ENCODE measurements at regions not wholly inside any gene's neighbourhood (a gene's known extent, or its start where the extent isn't known, plus 50 kb on each side); places are given as distances from the start of the nearest gene placed in this dataset.

DNA sequence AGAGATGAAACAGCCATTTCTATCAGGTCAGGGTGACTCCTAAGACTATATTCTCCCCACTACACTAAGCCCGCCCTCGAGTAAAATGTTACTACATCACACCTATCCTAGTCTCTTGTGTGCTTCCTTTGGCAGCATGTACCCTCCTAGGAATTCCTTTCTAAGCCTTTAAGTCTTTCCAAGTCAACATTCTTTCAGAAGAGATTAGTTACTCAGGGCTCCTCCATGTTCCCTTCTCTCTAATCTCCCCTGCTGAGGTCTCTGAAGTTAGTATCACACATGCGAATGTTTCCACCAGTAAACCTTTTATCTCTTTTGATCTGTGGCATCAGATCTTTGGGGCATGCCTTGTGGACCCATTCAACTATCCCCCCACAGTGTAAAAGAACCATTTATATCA lies 873.7 kb upstream of the FAT3 start:
- peaks cover 0 to 8% of the 10 kb centered on the region in 2 donors for H3K9me3 ChIP-seq (replicated peaks in 1 of 2; ENCODE audit: control insufficient read depth in 1 of 2, insufficient read depth in 1 of 2, low read length in 2 of 2)
- Mint-ChIP-seq H3K27ac (no peak overlapping the region), H3K9me3 (peaks cover 0 to 4% (median 1%) of the 10 kb centered on the region in 7 donors)

DNA sequence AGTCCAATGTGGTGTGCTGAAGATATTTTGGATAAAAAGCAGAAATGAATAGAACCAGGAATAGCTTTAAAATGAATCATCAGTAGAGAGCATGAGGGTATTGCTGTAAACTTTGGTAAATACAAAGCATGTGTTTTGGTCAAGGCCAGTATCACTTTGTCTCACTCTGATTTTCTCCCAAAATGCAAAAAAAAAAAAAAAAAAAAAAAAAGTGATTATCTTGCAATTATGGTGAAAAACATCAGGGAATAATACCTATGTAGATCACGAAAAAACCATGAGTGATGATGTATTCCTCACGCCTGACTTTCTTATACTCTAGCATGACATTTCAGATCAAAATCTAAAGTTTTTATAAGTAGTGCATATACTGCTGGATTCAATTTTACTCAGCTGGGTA lies 897.9 kb upstream of the FAT3 start:
- no peak overlapping the region for H3K27ac ChIP-seq (ENCODE audit: low read depth in 1 of 2, low read length in 2 of 2)
- peaks cover 5 to 11% of the 10 kb centered on the region in 2 donors for H3K9me3 ChIP-seq (replicated peaks in 1 of 2; ENCODE audit: control insufficient read depth in 1 of 2, insufficient read depth in 1 of 2, low read length in 2 of 2)
- H3K4me3 ChIP-seq (replicated peaks in 1 of 3; ENCODE audit: low read depth in 2 of 3, low read length in 3 of 3), result no peak overlapping the region
- Mint-ChIP-seq H3K4me1 (no peaks in the 10 kb centered on the region), H3K36me3 (no peaks in the 10 kb centered on the region), H3K9me3 (peaks cover 0 to 10% (median 4%) of the 10 kb centered on the region in 7 donors), H3K4me3 (no peak overlapping the region), H3K27ac (no peak overlapping the region), H3K27me3 (ENCODE audit: low read depth in 3 of 3) (no peaks in the 10 kb centered on the region)
- H3K27me3 ChIP-seq (ENCODE audit: control insufficient read depth in 2 of 2, insufficient read depth in 2 of 2, low read length in 2 of 2), result no peaks in the 10 kb centered on the region
- no peaks in the 10 kb centered on the region for H3K36me3 ChIP-seq (replicated peaks in 1 of 2; ENCODE audit: control insufficient read depth in 1 of 2, insufficient read depth in 2 of 2, low read length in 2 of 2)
- no peaks in the 10 kb centered on the region for H3K4me1 ChIP-seq (ENCODE audit: control insufficient read depth in 1 of 2, insufficient read depth in 2 of 2, low read length in 2 of 2)
- H2AFZ ChIP-seq (ENCODE audit: insufficient read depth, low read depth, low read length, poor library complexity, severe bottlenecking), result no peak overlapping the region
- no peak overlapping the region for H3K9ac ChIP-seq (ENCODE audit: insufficient read depth, low read length, poor library complexity, severe bottlenecking)
- H3K4me2 ChIP-seq (replicated peaks; ENCODE audit: extremely low read depth, low read length, poor library complexity, severe bottlenecking), result no peak overlapping the region
- TF ChIP-seq, protein P1, sequence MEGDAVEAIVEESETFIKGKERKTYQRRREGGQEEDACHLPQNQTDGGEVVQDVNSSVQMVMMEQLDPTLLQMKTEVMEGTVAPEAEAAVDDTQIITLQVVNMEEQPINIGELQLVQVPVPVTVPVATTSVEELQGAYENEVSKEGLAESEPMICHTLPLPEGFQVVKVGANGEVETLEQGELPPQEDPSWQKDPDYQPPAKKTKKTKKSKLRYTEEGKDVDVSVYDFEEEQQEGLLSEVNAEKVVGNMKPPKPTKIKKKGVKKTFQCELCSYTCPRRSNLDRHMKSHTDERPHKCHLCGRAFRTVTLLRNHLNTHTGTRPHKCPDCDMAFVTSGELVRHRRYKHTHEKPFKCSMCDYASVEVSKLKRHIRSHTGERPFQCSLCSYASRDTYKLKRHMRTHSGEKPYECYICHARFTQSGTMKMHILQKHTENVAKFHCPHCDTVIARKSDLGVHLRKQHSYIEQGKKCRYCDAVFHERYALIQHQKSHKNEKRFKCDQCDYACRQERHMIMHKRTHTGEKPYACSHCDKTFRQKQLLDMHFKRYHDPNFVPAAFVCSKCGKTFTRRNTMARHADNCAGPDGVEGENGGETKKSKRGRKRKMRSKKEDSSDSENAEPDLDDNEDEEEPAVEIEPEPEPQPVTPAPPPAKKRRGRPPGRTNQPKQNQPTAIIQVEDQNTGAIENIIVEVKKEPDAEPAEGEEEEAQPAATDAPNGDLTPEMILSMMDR (IDR thresholded peaks at IDR 0.05), result no peak
- no peaks in the 10 kb centered on the region for H4K20me1 ChIP-seq (ENCODE audit: insufficient read depth, low read length)
- intact Hi-C loops (cut with micrococcal nuclease), result no loop called here
- no peaks in the 10 kb centered on the region for H3K79me2 ChIP-seq (ENCODE audit: insufficient read depth, low read length)
- no CpG with 5 or more reads among the region's 2 CpGs for WGBS (ENCODE audit: insufficient coverage)
- DNase-seq, result no peak

More for the DNA sequence above, 873.7 kb upstream of the FAT3 start:
- no peak overlapping the region for H2AFZ ChIP-seq (ENCODE audit: insufficient read depth, low read depth, low read length, poor library complexity, severe bottlenecking)
- Mint-ChIP-seq H3K36me3 (no peaks in the 10 kb centered on the region), H3K4me1 (no peaks in the 10 kb centered on the region), H3K4me3 (no peak overlapping the region), H3K27me3 (ENCODE audit: low read depth in 3 of 3) (no peaks in the 10 kb centered on the region)
- H3K4me2 ChIP-seq (replicated peaks; ENCODE audit: extremely low read depth, low read length, poor library complexity, severe bottlenecking), result no peak overlapping the region
- H3K79me2 ChIP-seq (ENCODE audit: insufficient read depth, low read length), result no peaks in the 10 kb centered on the region
- H3K4me1 ChIP-seq (ENCODE audit: control insufficient read depth in 1 of 2, insufficient read depth in 2 of 2, low read length in 2 of 2), result no peaks in the 10 kb centered on the region
- WGBS (ENCODE audit: insufficient coverage), result 81% methylated on average over 3 of the region's 3 CpGs
- intact Hi-C loops (cut with micrococcal nuclease), result no loop called here
- no peaks in the 10 kb centered on the region for H3K27me3 ChIP-seq (ENCODE audit: control insufficient read depth in 2 of 2, insufficient read depth in 2 of 2, low read length in 2 of 2)
- H3K9ac ChIP-seq (ENCODE audit: insufficient read depth, low read length, poor library complexity, severe bottlenecking), result no peak overlapping the region
- H3K36me3 ChIP-seq (replicated peaks in 1 of 2; ENCODE audit: control insufficient read depth in 1 of 2, insufficient read depth in 2 of 2, low read length in 2 of 2), result no peaks in the 10 kb centered on the region
- no peak overlapping the region for H3K4me3 ChIP-seq (replicated peaks in 1 of 3; ENCODE audit: low read depth in 2 of 3, low read length in 3 of 3)
- TF ChIP-seq, protein P1 (IDR thresholded peaks at IDR 0.05), result no peak
- H3K27ac ChIP-seq (ENCODE audit: low read depth in 1 of 2, low read length in 2 of 2), result no peak overlapping the region
- no peak for DNase-seq
- H4K20me1 ChIP-seq (ENCODE audit: insufficient read depth, low read length), result no peaks in the 10 kb centered on the region

All from CD14-positive monocyte (primary cell).